HepG2 (cell line): ENCODE measurements at regions not wholly inside any gene's neighbourhood (a gene's known extent, or its start where the extent isn't known, plus 50 kb on each side); places are given as distances from the start of the nearest gene placed in this dataset.

Source experiments
- ATAC-seq: fragments of 200-7000 bp; cut with Tn5 transposase; 3 replicates; pipeline ENCODE4 v1.9.1; 2020; ENCODE audit warnings: mild to moderate bottlenecking, moderate library complexity
- BruUV-seq: library from RNA; stranded (reverse); fragments of 400-500 nt; replicated peaks from 2 replicates; lab custom pipeline; 2021; lab: Mats Ljungman, UMichigan
- CTCF ChIA-PET: fragments of 300-600 bp; formaldehyde crosslinking; extraction: SDS; loops from one replicate; lab custom pipeline; 2021; ENCODE audit warnings: low total read pairs, inconsistent platforms, low intra/inter-chr PET ratio; lab: Yijun Ruan, JAX
- POLR2A ChIA-PET: fragments of 350-600 bp; sonication (Branson Sonifier 250); formaldehyde crosslinking; loops from one replicate; lab custom pipeline; 2020; ENCODE audit warnings: antibody characterized with exemption, inconsistent platforms; lab: Yijun Ruan, JAX
- DNase-seq: peaks from one replicate; pipeline ENCODE4 v3.0.0-alpha.2; 2015; ENCODE audit warnings: low spot score
- FAIRE-seq: peaks from 3 replicates; lab custom pipeline; 2011; peaks lifted over from hg19 to GRCh38; lab: Jason Lieb, UNC
- H2AFZ ChIP-seq: one replicate; pipeline ENCODE4 v1.6.1; 2011; ENCODE audit warnings: low read length, inconsistent platforms
- H3K27ac ChIP-seq: fragments of 300-600 bp; 3 replicates; pipeline ENCODE4 v1.8.0; 2011; ENCODE audit warnings: mixed run types, mild to moderate bottlenecking, mixed read lengths, low read length, inconsistent platforms; ENCODE audit not compliant: insufficient read depth; ENCODE audit errors: extremely low read length
- H3K27me3 ChIP-seq, 2 experiments: fragments of 200-600 bp in 1 of 2; 2 replicates in 1 of 2; 3 replicates in 1 of 2; pipeline versions ENCODE4 v1.6.0 to v1.8.0; 2011; ENCODE audit warnings: low read length in 2 of 2, mild to moderate bottlenecking in 2 of 2, moderate library complexity in 2 of 2, inconsistent platforms in 1 of 2; ENCODE audit not compliant: insufficient read depth in 2 of 2, control insufficient read depth in 1 of 2
- H3K36me3 ChIP-seq, 2 experiments: fragments of 200-600 bp in 1 of 2; replicated peaks in 1 of 2; 2 replicates in 1 of 2; 3 replicates in 1 of 2; pipeline versions ENCODE4 v1.5.1 to v1.8.0; 2011; ENCODE audit warnings: low read length in 2 of 2, inconsistent platforms in 1 of 2; ENCODE audit not compliant: insufficient read depth in 2 of 2, control insufficient read depth in 1 of 2
- H3K4me1 ChIP-seq: 2 replicates; pipeline ENCODE4 v1.5.1; 2012; ENCODE audit warnings: low read length, inconsistent platforms; ENCODE audit not compliant: insufficient read depth
- H3K4me2 ChIP-seq: 2 replicates; pipeline ENCODE4 v1.6.0; 2011; ENCODE audit warnings: low read depth, low read length, inconsistent platforms
- H3K4me3 ChIP-seq, 3 experiments: fragments of 200-600 bp in 1 of 3; sonication (generic), shearing (Covaris generic) in 1 of 3; replicated peaks in 1 of 3; 2 replicates each; pipeline ENCODE4 v1.5.1; 2011 to 2016; ENCODE audit warnings: low read length in 3 of 3, inconsistent platforms in 2 of 3, low read depth in 2 of 3, mild to moderate bottlenecking in 2 of 3, control low read depth in 1 of 3, mixed read lengths in 1 of 3; ENCODE audit not compliant: insufficient read depth in 1 of 3
- H3K79me2 ChIP-seq: one replicate; pipeline ENCODE4 v1.6.1; 2011; ENCODE audit warnings: low read length, inconsistent platforms; ENCODE audit not compliant: insufficient read depth
- H3K9ac ChIP-seq: 2 replicates; pipeline ENCODE4 v1.6.0; 2011; ENCODE audit warnings: mild to moderate bottlenecking, low read depth, low read length, inconsistent platforms; ENCODE audit not compliant: insufficient read depth
- H3K9me3 ChIP-seq: 2 replicates; pipeline ENCODE4 v1.5.1; 2012; ENCODE audit warnings: mild to moderate bottlenecking, low read length
- H4K20me1 ChIP-seq: 2 replicates; pipeline ENCODE4 v1.6.0; 2011; ENCODE audit warnings: inconsistent platforms, mild to moderate bottlenecking, low read length, moderate library complexity; ENCODE audit not compliant: insufficient read depth
- DNMT3B ChIP-seq: conservative IDR thresholded peaks from 2 replicates; pipeline ENCODE4 v1.6.1; 2016; ENCODE audit warnings: missing biosample characterization, control low read depth
- FOXO4 ChIP-seq: sonication (generic); formaldehyde crosslinking; conservative IDR thresholded peaks from 2 replicates; pipeline ENCODE4 v1.8.1; 2023; ENCODE audit warnings: missing genetic modification reagents
- HCFC1 ChIP-seq: fragments of 150-350 bp; IDR thresholded peaks from 2 replicates; pipeline ENCODE4 v1.6.1; 2014; ENCODE audit warnings: low read depth, low read length
- MED8 ChIP-seq: sonication (generic); formaldehyde crosslinking; IDR thresholded peaks from 2 replicates; pipeline ENCODE4 v1.8.1; 2023; ENCODE audit warnings: mild to moderate bottlenecking, missing genetic modification reagents; ENCODE audit not compliant: insufficient replicate concordance
- MXD4 ChIP-seq: IDR thresholded peaks from 2 replicates; pipeline ENCODE4 v1.6.1; 2016; ENCODE audit warnings: mild to moderate bottlenecking, missing biosample characterization, missing genetic modification reagents
- PATZ1 ChIP-seq: sonication (generic); formaldehyde crosslinking; IDR thresholded peaks from 2 replicates; pipeline ENCODE4 v1.4.0; 2020; ENCODE audit warnings: missing genetic modification reagents
- RBAK ChIP-seq: sonication (generic); formaldehyde crosslinking; IDR thresholded peaks from 2 replicates; pipeline ENCODE4 v1.5.1; 2020; ENCODE audit warnings: mild to moderate bottlenecking, missing genetic modification reagents
- SALL1 ChIP-seq: sonication (generic); formaldehyde crosslinking; IDR thresholded peaks from 2 replicates; pipeline ENCODE4 v1.8.0; 2022; ENCODE audit warnings: mild to moderate bottlenecking, missing genetic modification reagents
- STAG1 ChIP-seq: sonication (generic); formaldehyde crosslinking; IDR thresholded peaks from 2 replicates; pipeline ENCODE4 v1.4.0; 2020; ENCODE audit warnings: missing genetic modification reagents
- TARDBP ChIP-seq: sonication (generic); formaldehyde crosslinking; IDR thresholded peaks from 2 replicates; pipeline ENCODE4 v1.8.0; 2022; ENCODE audit warnings: mild to moderate bottlenecking, missing genetic modification reagents
- TFDP2 ChIP-seq: sonication (generic); formaldehyde crosslinking; IDR thresholded peaks from 2 replicates; pipeline ENCODE4 v1.4.0; 2020; ENCODE audit warnings: missing genetic modification reagents
- ZBTB33 ChIP-seq: sonication (generic); formaldehyde crosslinking; IDR thresholded peaks from 2 replicates; pipeline ENCODE4 v1.4.0; 2020; ENCODE audit warnings: missing genetic modification reagents
- ZBTB42 ChIP-seq: sonication (generic); formaldehyde crosslinking; IDR thresholded peaks from 2 replicates; pipeline ENCODE4 v1.5.0; 2020; ENCODE audit warnings: mild to moderate bottlenecking, missing genetic modification reagents
- ZKSCAN1 ChIP-seq: fragments of 150-350 bp; IDR thresholded peaks from 2 replicates; pipeline ENCODE4 v1.6.1; 2014; ENCODE audit warnings: low read length
- ZNF383 ChIP-seq: sonication (generic); formaldehyde crosslinking; IDR thresholded peaks from 2 replicates; pipeline ENCODE4 v1.4.0; 2020; ENCODE audit warnings: missing genetic modification reagents, mild to moderate bottlenecking, borderline replicate concordance
- ZNF503 ChIP-seq: sonication (generic); formaldehyde crosslinking; IDR thresholded peaks from 2 replicates; pipeline ENCODE4 v1.4.0; 2020; ENCODE audit warnings: missing genetic modification reagents
- ZNF564 ChIP-seq: sonication (generic); formaldehyde crosslinking; IDR thresholded peaks from 2 replicates; pipeline ENCODE4 v1.8.1; 2023; ENCODE audit warnings: mild to moderate bottlenecking, missing genetic modification reagents
- WGBS: methylation state at CpG from one replicate; pipeline ENCODE4 v1.1.6; 2017; ENCODE audit warnings: low lambda C conversion rate; 5-methylcytosine and 5-hydroxymethylcytosine counted together
- in situ Hi-C: cut with HindIII; loops from 2 replicates; pipeline ENCODE4 v1.10.0; 2017; ENCODE audit warnings: low pct_unique_long_range_greater_than_20kb; ENCODE audit not compliant: extremely low pct_ligation_motif_present
- intact Hi-C: fragments of 100-400 bp; cut with micrococcal nuclease; formaldehyde crosslinking; loops from one replicate; pipeline ENCODE4 v1.10.0; 2022; ENCODE audit not compliant: unreplicated experiment

- Histone ChIP-seq H3K27ac (no peak overlapping the region), H3K9ac (no peak overlapping the region), H3K9me3 (no peaks in the 10 kb centered on the region), H3K4me1 (no peaks in the 10 kb centered on the region), H3K79me2 (no peaks in the 10 kb centered on the region), H4K20me1 (no peaks in the 10 kb centered on the region), H3K27me3 (peaks cover 5 to 39% of the 10 kb centered on the region in 2 experiments; a peak in 4 of 5 replicates), H3K36me3 (no peaks in the 10 kb centered on the region), H3K4me2 (no peak overlapping the region), H3K4me3 (no peak overlapping the region), H2AFZ (no peak overlapping the region)
- ATAC-seq (no peak), FAIRE-seq (no peak), DNase-seq (no peak)
- in situ Hi-C loops = no loop called here
- no TSS peak for BruUV-seq
- 11% methylated on average over 10 of the region's 10 CpGs for WGBS
- ChIA-PET CTCF (no interaction called here), POLR2A (no interaction called here)
- intact Hi-C loops = no loop called here
- TF ChIP-seq FOXO4 (CRISPR knock-in tag) = no peak
- TF ChIP-seq ZBTB33 (CRISPR knock-in tag) = no peak
- no peak for TF ChIP-seq TARDBP (CRISPR knock-in tag)
- no peak for TF ChIP-seq STAG1 (CRISPR knock-in tag)
- TF ChIP-seq MED8 (CRISPR knock-in tag) = no peak
- no peak for TF ChIP-seq MXD4
- no peak for TF ChIP-seq ZKSCAN1
- TF ChIP-seq DNMT3B = no peak
- no peak for TF ChIP-seq PATZ1 (CRISPR knock-in tag)
- no peak for TF ChIP-seq TFDP2 (CRISPR knock-in tag)
- no peak for TF ChIP-seq ZNF503
- TF ChIP-seq HCFC1 = no peak
- TF ChIP-seq ZNF564 (CRISPR knock-in tag) = no peak
- no peak for TF ChIP-seq ZBTB42
- TF ChIP-seq RBAK (CRISPR knock-in tag) = no peak
- TF ChIP-seq SALL1 (CRISPR knock-in tag) = no peak
- TF ChIP-seq ZNF383 = no peak
These were observed 135.8 kb downstream of the TEX36 start for GRCh38 chr10:125547010-125547650.
